ENCODE measurements at regions not wholly inside any gene's neighbourhood (a gene's known extent, or its start where the extent isn't known, plus 50 kb on each side); places are given as distances from the start of the nearest gene placed in this dataset.
"Not testable (repeated sequence)": the region's sequence is repeated elsewhere in the genome, so short reads cannot be mapped to it uniquely, and the experiment has no call there.

- DNase-seq (ENCODE audit: low spot score) = no peak
These were observed 56.5 kb upstream of the ORC5 start for GRCh38 chr7:104264285-104264684.

- DNase-seq (ENCODE audit: low spot score) = peak; percentile 37
These were observed 60.0 kb upstream of the ORC5 start for GRCh38 chr7:104267701-104268368.

- no peak for DNase-seq (ENCODE audit: low spot score)
These were observed 56.5 kb upstream of the LHFPL3 start for GRCh38 chr7:104271948-104272347.

GRCh38 chr7:104272767-104273384 lies 55.5 kb upstream of the LHFPL3 start:
- peak; percentile 69 for DNase-seq (ENCODE audit: low spot score)

DNA sequence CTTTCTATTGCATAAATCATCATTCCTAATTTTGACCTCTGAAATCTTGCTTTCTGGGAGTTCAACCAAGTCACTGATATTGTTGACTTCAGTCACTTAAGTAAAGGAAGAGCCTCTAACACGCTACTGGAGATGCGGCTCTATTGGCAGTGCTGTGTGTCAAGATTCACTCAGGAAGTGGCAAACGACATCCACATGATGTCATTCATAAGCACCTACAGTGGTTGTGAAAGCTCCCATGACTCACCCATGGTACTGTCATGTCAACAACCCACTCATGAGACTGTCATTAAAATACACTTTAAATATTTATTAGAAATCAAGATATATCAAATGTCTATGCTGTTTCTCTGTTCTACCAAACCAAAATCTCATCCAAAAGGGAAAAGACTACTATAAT lies 52.5 kb upstream of the LHFPL3 start:
- no peak for DNase-seq (ENCODE audit: low spot score)

DNA sequence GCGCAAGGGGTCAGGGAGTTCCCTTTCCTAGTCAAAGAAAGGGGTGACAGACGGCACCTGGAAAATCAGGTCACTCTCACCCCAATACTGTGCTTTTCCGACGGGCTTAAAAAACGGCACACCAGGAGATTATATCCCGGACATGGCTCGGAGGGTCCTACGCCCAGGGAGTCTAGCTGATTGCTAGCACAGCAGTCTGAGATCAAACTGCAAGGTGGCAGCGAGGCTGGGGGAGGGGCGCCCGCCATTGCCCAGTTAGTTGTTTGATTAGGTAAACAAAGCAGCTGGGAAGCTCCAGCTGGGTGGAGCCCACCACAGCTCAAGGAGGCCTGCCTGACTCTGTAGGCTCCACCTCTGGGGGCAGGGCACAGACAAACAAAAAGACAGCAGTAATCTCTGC lies 51.7 kb upstream of the LHFPL3 start:
- not testable (repeated sequence) for DNase-seq (ENCODE audit: low spot score)

All from NAMALWA (cell line).